ENCODE measurements at regions not wholly inside any gene's neighbourhood (a gene's known extent, or its start where the extent isn't known, plus 50 kb on each side); places are given as distances from the start of the nearest gene placed in this dataset.

DNA sequence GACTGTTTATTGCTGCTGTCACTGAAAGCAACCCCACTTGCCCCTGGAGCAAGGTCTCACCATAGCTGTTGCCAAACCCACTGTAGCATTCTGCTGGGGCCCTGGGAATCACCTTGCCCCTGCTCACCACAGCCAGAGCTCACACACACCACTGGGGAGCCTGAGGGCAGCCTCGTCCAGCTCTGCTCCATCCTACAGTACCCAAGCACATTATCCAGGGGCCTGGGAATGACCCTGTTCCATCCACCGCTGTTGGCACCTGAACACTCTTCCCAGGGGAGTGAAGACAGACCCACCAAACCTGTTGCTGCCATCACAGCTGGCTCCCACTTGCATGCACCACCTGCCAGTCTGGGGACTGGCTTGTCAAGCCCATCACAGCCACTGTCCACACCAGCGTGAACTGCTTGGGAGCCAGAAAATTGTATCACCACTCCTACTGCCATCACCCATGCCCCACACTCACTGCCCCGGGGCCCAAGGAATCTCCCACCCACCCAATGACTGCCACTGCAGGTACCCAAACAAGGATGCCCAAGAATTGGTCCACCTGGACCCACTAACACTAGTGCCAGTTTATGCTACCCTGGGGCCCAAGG is 811.3 kb downstream of the KLHL13 start:
- TF ChIP-seq EGR1 (IDR thresholded peaks at IDR 0.05; ENCODE audit: low read depth in 2 of 2): no peak
- TF ChIP-seq HNF4A (conservative IDR thresholded peaks at IDR 0.05): no peak
- TF ChIP-seq JUND (IDR thresholded peaks at IDR 0.05): no peak
- TF ChIP-seq YY1 (IDR thresholded peaks at IDR 0.05): no peak
- TF ChIP-seq, protein P1, sequence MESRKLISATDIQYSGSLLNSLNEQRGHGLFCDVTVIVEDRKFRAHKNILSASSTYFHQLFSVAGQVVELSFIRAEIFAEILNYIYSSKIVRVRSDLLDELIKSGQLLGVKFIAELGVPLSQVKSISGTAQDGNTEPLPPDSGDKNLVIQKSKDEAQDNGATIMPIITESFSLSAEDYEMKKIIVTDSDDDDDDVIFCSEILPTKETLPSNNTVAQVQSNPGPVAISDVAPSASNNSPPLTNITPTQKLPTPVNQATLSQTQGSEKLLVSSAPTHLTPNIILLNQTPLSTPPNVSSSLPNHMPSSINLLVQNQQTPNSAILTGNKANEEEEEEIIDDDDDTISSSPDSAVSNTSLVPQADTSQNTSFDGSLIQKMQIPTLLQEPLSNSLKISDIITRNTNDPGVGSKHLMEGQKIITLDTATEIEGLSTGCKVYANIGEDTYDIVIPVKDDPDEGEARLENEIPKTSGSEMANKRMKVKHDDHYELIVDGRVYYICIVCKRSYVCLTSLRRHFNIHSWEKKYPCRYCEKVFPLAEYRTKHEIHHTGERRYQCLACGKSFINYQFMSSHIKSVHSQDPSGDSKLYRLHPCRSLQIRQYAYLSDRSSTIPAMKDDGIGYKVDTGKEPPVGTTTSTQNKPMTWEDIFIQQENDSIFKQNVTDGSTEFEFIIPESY (IDR thresholded peaks at IDR 0.05): no peak
- TF ChIP-seq, protein P2, sequence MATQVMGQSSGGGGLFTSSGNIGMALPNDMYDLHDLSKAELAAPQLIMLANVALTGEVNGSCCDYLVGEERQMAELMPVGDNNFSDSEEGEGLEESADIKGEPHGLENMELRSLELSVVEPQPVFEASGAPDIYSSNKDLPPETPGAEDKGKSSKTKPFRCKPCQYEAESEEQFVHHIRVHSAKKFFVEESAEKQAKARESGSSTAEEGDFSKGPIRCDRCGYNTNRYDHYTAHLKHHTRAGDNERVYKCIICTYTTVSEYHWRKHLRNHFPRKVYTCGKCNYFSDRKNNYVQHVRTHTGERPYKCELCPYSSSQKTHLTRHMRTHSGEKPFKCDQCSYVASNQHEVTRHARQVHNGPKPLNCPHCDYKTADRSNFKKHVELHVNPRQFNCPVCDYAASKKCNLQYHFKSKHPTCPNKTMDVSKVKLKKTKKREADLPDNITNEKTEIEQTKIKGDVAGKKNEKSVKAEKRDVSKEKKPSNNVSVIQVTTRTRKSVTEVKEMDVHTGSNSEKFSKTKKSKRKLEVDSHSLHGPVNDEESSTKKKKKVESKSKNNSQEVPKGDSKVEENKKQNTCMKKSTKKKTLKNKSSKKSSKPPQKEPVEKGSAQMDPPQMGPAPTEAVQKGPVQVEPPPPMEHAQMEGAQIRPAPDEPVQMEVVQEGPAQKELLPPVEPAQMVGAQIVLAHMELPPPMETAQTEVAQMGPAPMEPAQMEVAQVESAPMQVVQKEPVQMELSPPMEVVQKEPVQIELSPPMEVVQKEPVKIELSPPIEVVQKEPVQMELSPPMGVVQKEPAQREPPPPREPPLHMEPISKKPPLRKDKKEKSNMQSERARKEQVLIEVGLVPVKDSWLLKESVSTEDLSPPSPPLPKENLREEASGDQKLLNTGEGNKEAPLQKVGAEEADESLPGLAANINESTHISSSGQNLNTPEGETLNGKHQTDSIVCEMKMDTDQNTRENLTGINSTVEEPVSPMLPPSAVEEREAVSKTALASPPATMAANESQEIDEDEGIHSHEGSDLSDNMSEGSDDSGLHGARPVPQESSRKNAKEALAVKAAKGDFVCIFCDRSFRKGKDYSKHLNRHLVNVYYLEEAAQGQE (IDR thresholded peaks at IDR 0.05): no peak
- TF ChIP-seq RAD21 (IDR thresholded peaks at IDR 0.05): no peak
- no peak for TF ChIP-seq TAF1 (conservative IDR thresholded peaks at IDR 0.05)
- TF ChIP-seq FOXA2 (IDR thresholded peaks at IDR 0.05): no peak
- no peak for TF ChIP-seq SP1 (IDR thresholded peaks at IDR 0.05)
- no peak for TF ChIP-seq RXRA (IDR thresholded peaks at IDR 0.05)
- TF ChIP-seq NR2F2 (IDR thresholded peaks at IDR 0.05): no peak
- Histone ChIP-seq H3K36me3 (ENCODE audit: control insufficient read depth in 4 of 4, insufficient read depth in 3 of 4, low read depth in 1 of 4, low read length in 3 of 4) (no peaks in the 10 kb centered on the region), H3K27me3 (ENCODE audit: control insufficient read depth in 4 of 4, insufficient read depth in 4 of 4, low read length in 3 of 4) (no peaks in the 10 kb centered on the region), H3K9me3 (ENCODE audit: control insufficient read depth in 4 of 4, low read length in 3 of 4) (no peaks in the 10 kb centered on the region), H3K9ac (ENCODE audit: low read depth in 1 of 2, low read length in 2 of 2) (no peak overlapping the region), H3K4me3 (ENCODE audit: low read depth in 1 of 3, low read length in 3 of 3) (no peak overlapping the region), H3K27ac (ENCODE audit: low read depth in 1 of 2, low read length in 2 of 2) (no peak overlapping the region), H3K4me1 (ENCODE audit: control insufficient read depth in 4 of 4, insufficient read depth in 4 of 4, low read length in 3 of 4) (no peaks in the 10 kb centered on the region)
- DNase-seq (ENCODE audit: low spot score): no peak
- 93% methylated on average over 4 of the region's 4 CpGs for WGBS

DNA sequence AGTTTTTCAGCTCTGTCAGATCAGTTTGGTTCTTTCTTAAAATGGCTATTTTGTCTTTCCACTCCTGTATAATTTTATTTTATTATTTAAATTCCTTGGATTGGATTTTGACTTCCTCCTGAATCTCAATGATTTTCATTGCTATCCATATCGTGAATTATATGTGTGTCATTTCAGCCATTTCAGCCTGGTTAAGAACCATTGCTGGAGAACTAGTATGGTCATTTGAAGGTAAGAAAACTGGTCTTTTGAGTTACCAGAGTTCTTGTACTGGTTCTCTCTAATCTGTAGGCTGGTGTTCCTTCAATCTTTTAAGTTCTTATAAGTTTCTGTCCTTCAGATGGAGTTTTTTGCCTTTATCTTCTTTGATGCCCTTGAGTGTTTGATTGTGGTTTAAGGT is 815.5 kb downstream of the KLHL13 start:
- no peaks in the 10 kb centered on the region for H3K27me3 ChIP-seq (ENCODE audit: control insufficient read depth in 4 of 4, insufficient read depth in 4 of 4, low read length in 3 of 4)
- H3K4me3 ChIP-seq (ENCODE audit: low read depth in 1 of 3, low read length in 3 of 3): no peak overlapping the region
- H3K9ac ChIP-seq (ENCODE audit: low read depth in 1 of 2, low read length in 2 of 2): no peak overlapping the region
- no peaks in the 10 kb centered on the region for H3K9me3 ChIP-seq (ENCODE audit: control insufficient read depth in 4 of 4, low read length in 3 of 4)
- 91% methylated on average over 1 of the region's 1 CpG for WGBS
- TF ChIP-seq YY1 (IDR thresholded peaks at IDR 0.05) (no peak), NR2F2 (IDR thresholded peaks at IDR 0.05) (no peak), FOXA2 (IDR thresholded peaks at IDR 0.05) (no peak), GABPA (IDR thresholded peaks at IDR 0.05 in 1 of 2, conservative IDR thresholded peaks at IDR 0.05 in 1 of 2) (no peak), RAD21 (IDR thresholded peaks at IDR 0.05) (no peak), RXRA (IDR thresholded peaks at IDR 0.05) (no peak), TAF1 (conservative IDR thresholded peaks at IDR 0.05) (no peak), FOXA1 (IDR thresholded peaks at IDR 0.05) (no peak), HNF4A (conservative IDR thresholded peaks at IDR 0.05) (no peak), SP1 (IDR thresholded peaks at IDR 0.05) (no peak), EGR1 (IDR thresholded peaks at IDR 0.05; ENCODE audit: low read depth in 2 of 2) (no peak), JUND (IDR thresholded peaks at IDR 0.05) (no peak), HNF4G (IDR thresholded peaks at IDR 0.05) (no peak)
- TF ChIP-seq, protein P3, sequence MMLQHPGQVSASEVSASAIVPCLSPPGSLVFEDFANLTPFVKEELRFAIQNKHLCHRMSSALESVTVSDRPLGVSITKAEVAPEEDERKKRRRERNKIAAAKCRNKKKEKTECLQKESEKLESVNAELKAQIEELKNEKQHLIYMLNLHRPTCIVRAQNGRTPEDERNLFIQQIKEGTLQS (IDR thresholded peaks at IDR 0.05): no peak
- TF ChIP-seq, protein P4, sequence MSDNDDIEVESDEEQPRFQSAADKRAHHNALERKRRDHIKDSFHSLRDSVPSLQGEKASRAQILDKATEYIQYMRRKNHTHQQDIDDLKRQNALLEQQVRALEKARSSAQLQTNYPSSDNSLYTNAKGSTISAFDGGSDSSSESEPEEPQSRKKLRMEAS (IDR thresholded peaks at IDR 0.05): no peak
- TF ChIP-seq, protein P5, sequence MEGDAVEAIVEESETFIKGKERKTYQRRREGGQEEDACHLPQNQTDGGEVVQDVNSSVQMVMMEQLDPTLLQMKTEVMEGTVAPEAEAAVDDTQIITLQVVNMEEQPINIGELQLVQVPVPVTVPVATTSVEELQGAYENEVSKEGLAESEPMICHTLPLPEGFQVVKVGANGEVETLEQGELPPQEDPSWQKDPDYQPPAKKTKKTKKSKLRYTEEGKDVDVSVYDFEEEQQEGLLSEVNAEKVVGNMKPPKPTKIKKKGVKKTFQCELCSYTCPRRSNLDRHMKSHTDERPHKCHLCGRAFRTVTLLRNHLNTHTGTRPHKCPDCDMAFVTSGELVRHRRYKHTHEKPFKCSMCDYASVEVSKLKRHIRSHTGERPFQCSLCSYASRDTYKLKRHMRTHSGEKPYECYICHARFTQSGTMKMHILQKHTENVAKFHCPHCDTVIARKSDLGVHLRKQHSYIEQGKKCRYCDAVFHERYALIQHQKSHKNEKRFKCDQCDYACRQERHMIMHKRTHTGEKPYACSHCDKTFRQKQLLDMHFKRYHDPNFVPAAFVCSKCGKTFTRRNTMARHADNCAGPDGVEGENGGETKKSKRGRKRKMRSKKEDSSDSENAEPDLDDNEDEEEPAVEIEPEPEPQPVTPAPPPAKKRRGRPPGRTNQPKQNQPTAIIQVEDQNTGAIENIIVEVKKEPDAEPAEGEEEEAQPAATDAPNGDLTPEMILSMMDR (IDR thresholded peaks at IDR 0.05; ENCODE audit: low read depth, low read length, missing input control): no peak
- TF ChIP-seq, protein P1 (IDR thresholded peaks at IDR 0.05): no peak
- TF ChIP-seq, protein P2 (IDR thresholded peaks at IDR 0.05): no peak
- H3K36me3 ChIP-seq (ENCODE audit: control insufficient read depth in 4 of 4, insufficient read depth in 3 of 4, low read depth in 1 of 4, low read length in 3 of 4): no peaks in the 10 kb centered on the region
- H3K27ac ChIP-seq (ENCODE audit: low read depth in 1 of 2, low read length in 2 of 2): no peak overlapping the region
- H3K4me1 ChIP-seq (ENCODE audit: control insufficient read depth in 4 of 4, insufficient read depth in 4 of 4, low read length in 3 of 4): no peaks in the 10 kb centered on the region
- no peak for DNase-seq (ENCODE audit: low spot score)
